ENCODE measurements at regions not wholly inside any gene's neighbourhood (a gene's known extent, or its start where the extent isn't known, plus 50 kb on each side); places are given as distances from the start of the nearest gene placed in this dataset.

DNA sequence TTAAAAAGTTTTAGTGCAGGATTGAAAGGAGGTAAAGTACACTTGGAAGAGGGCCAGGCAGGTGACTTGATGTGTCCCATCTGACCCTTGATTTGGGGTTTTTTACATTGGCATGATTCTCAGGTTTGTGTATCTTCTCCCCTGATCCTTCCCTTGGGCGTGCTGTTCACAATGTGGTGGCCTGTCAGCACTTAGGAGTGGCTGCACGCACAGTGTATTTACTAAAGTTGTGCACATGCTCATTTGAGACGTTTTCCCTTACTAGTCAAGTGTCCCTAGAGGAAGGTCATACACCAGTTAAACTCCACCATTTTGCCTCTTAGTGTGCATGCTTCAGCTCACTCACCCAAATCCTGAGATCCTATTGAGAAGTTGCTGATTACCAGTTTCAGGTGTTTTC, 145.7 kb upstream of the PLEKHA5 start:
- no peak overlapping the region for H3K27ac ChIP-seq
- TF ChIP-seq, protein P1, sequence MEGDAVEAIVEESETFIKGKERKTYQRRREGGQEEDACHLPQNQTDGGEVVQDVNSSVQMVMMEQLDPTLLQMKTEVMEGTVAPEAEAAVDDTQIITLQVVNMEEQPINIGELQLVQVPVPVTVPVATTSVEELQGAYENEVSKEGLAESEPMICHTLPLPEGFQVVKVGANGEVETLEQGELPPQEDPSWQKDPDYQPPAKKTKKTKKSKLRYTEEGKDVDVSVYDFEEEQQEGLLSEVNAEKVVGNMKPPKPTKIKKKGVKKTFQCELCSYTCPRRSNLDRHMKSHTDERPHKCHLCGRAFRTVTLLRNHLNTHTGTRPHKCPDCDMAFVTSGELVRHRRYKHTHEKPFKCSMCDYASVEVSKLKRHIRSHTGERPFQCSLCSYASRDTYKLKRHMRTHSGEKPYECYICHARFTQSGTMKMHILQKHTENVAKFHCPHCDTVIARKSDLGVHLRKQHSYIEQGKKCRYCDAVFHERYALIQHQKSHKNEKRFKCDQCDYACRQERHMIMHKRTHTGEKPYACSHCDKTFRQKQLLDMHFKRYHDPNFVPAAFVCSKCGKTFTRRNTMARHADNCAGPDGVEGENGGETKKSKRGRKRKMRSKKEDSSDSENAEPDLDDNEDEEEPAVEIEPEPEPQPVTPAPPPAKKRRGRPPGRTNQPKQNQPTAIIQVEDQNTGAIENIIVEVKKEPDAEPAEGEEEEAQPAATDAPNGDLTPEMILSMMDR (conservative IDR thresholded peaks at IDR 0.05) = no peak
- no peak for TF ChIP-seq ZFX (IDR thresholded peaks at IDR 0.05)

DNA sequence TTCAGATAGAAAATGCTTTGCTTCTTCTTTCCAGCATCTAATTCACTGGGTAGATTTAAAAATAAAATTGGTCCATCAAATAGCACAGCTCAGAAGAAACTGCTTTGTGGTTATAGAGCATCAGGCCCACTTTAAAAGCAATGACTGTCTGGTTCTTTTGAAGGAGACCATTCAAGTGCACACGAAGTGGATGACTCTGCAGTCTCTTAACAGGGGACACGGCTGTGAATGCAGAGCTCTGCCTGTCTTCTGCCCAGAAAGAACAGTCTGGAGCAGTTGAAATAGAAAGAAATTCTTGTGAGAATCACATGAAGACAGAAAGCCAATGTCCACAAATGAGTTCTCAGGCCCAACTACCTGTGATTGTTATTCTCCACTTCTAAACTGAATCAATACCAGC, 138.7 kb upstream of the PLEKHA5 start:
- TF ChIP-seq, protein P1 (conservative IDR thresholded peaks at IDR 0.05) = no peak
- TF ChIP-seq ZFX (IDR thresholded peaks at IDR 0.05) = no peak
- no peak overlapping the region for H3K27ac ChIP-seq

DNA sequence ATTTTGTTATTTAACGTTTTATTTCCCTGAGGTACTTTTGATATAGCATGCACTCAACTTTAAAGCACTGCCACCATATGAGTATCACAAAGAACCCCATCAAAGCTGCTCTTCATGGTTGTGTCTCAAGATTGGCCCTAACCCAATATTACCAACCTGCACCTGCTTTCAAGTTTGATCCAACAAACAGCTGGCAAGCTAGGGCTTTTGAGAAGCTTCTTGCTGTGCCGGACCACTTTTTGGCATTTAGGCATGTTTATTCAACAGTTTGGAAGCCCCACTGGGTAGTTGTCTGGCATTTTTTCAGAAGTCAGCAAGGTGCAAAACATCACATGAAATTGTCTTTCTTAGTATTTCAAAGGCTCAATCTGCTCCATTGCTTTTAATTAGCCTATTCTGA, 137.2 kb upstream of the PLEKHA5 start:
- no peak for TF ChIP-seq ZFX (IDR thresholded peaks at IDR 0.05)
- TF ChIP-seq, protein P1 (conservative IDR thresholded peaks at IDR 0.05) = no peak

DNA sequence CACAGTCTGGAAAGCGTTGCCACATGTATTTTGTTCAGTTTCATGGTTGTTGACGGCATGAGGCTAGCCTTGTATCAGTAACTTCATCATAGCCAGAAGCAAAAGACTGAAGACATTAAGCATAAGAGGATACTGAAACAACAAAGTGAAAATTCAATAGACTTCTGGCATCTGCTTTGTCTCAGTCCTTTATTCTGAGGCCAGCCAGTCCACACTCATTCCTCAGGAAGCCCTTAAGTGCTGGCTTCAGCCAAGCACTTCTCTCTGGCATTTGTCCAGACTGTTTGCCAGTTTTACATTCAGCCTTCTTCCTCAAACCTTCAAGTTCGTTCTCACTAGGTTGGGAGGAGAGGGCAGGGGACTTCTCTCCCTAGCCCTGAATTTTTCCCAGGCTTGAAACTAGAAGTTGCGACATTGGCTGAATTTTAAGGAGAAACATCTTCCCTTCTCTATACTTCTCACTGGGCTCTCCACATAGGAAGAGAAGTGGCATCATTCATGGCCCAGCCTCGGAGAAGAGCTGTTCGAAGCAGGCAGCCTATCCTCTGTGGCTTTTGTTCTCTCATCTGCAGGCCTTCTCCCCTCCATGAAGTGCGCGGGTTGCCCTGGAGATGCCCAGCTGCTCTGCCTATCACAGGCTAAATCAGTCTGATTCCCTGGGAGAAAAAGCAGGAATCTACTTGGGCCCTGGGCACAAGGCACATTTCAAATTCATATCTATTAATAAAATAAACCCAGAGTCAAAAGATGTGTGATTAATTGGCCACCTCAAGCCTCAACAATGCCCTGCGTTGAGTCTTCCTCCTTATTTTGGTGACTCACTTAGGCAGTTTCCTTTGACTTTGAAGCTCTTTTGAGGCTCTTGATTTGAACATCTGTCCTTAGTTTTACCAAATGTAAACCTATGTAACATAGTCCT, 130.9 kb upstream of the PLEKHA5 start:
- no peak overlapping the region for H3K27ac ChIP-seq
- no peak for TF ChIP-seq ZFX (IDR thresholded peaks at IDR 0.05)
- TF ChIP-seq, protein P1 (conservative IDR thresholded peaks at IDR 0.05) = no peak

More for the DNA sequence above, 137.2 kb upstream of the PLEKHA5 start:
- no peak overlapping the region for H3K27ac ChIP-seq

DNA sequence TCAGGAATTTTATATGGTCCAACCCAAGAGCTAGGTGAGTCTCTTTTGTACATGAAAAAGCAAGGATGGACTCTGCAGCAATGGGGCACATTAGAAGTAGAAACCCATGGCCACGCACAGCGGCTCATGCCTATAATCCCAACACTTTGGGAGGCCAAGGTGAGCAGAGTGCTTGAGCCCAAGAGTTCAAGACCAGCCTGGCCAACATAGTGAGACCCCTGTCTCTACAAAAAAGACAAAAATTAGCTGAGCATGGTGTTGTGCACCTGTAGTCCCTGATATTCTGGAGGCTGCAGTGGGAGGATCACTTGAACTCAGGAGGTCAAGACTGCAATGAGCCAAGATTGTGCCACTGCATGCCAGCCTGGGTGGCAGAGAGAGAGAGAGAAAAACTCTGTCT, 128.7 kb upstream of the PLEKHA5 start:
- no peak for TF ChIP-seq ZFX (IDR thresholded peaks at IDR 0.05)
- TF ChIP-seq, protein P1 (conservative IDR thresholded peaks at IDR 0.05) = no peak
- H3K27ac ChIP-seq = no peak overlapping the region

DNA sequence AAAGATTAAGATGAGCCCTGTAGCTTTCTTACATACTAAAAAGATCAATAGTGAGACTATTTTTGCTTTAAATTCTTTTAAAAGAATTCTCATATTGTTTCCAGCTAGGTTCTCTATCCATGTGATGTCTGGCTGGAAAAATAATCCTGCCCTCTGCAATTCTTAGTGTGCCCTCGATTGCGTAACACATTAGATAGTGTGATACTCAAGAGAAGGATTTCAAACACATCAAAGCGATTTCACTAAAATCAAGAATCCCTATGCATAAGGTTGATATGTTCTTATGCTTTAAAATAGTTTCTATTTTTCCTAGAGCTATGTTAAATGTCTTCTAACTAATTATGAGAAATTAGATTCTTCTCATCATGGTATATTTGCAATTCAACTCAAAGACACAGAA, 127.3 kb upstream of the PLEKHA5 start:
- TF ChIP-seq, protein P1 (conservative IDR thresholded peaks at IDR 0.05) = no peak
- no peak for TF ChIP-seq ZFX (IDR thresholded peaks at IDR 0.05)
- no peak overlapping the region for H3K27ac ChIP-seq

DNA sequence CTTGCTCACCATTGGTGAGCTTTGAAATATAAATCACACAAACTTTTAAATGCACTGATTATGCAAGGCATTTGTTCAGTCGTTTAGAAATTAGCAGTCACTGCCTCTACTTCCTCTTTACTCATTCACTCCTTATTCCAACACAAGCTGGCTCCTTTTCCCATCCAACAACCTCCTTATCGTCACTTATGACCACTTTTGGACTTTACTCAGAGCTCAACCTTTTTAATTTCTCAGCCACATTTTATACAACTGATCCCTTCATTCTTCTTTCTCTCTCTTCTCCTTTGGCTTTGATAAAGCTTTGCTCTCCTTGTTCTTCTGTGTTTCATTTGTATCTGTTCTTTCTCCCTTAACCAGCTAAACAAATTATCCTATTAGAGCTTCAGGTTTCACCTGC, 126.4 kb upstream of the PLEKHA5 start:
- H3K27ac ChIP-seq = no peak overlapping the region
- TF ChIP-seq ZFX (IDR thresholded peaks at IDR 0.05) = no peak
- TF ChIP-seq, protein P1 (conservative IDR thresholded peaks at IDR 0.05) = no peak

All from C4-2B (cell line).